Suppressor macrophage treated with lipopolysaccharide for 4 hours (primary cell): ENCODE measurements at regions not wholly inside any gene's neighbourhood (a gene's known extent, or its start where the extent isn't known, plus 50 kb on each side); places are given as distances from the start of the nearest gene placed in this dataset.

ENCODE experiments used
- DNase-seq: peaks from one replicate; pipeline ENCODE4 v3.0.0-alpha.2; 2020

DNA sequence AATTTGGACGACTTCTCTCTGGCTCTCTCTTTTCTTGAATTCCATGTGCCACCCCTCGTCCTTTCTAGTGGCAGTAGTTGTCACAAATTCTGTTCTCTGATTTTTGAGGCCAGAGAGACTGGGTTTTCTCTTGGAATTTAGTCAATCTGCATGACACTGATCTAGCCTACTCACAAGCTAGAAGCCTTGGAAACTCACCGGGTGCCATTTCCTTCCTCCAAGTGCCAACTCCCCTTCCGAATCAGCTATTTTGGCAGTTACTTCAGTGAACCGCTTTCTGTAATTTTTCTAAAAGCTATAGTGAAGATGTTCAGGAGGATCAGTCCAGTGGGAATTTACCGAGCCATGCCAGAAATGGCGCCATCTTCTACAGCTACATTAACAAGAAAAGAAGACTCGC is 228.9 kb downstream of the PMP22 start:
- DNase-seq, result no peak

DNA sequence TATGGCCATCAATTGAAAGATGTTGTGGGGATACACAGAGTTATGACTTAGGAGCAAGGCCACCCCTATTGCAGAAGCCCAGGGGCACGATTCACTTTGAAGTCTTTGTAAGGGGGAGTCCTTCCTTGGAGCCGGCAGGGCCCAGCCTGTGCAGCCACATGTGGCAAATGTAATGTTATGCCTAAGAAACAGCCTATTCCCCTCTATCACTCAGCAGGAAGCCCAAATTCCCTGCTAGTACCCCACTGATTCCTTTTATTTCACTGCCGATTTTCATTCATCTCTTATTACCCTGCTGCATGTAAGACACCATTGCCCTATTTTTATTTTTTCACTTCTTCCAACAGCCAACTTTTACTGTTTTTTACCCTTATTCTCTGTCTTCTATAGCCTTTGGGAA is 233.2 kb downstream of the PMP22 start:
- DNase-seq, result no peak

GRCh38 chr17:15029469-15029868 is 235.7 kb downstream of the PMP22 start:
- no peak for DNase-seq

DNA sequence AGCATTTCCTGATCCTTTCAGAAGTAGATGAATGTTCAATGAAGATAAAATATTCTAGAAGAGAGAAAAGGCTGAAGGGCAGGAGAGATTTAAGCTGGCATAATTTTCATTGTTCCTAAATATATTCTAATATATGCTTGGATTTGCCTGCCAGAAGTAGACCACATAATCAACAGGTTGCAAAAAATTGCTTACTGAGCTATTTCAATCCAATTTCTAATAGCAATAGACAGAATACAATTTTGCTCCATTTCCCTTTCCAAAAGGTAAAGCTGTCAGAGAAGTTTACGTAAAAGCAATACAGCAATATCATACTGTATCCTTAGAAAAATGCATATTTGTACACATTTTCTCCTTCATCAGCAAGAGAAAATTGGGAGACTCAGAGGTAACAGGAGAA is 237.3 kb downstream of the PMP22 start:
- DNase-seq, result no peak

GRCh38 chr17:15026088-15026487 is 239.0 kb downstream of the PMP22 start:
- DNase-seq, result no peak

DNA sequence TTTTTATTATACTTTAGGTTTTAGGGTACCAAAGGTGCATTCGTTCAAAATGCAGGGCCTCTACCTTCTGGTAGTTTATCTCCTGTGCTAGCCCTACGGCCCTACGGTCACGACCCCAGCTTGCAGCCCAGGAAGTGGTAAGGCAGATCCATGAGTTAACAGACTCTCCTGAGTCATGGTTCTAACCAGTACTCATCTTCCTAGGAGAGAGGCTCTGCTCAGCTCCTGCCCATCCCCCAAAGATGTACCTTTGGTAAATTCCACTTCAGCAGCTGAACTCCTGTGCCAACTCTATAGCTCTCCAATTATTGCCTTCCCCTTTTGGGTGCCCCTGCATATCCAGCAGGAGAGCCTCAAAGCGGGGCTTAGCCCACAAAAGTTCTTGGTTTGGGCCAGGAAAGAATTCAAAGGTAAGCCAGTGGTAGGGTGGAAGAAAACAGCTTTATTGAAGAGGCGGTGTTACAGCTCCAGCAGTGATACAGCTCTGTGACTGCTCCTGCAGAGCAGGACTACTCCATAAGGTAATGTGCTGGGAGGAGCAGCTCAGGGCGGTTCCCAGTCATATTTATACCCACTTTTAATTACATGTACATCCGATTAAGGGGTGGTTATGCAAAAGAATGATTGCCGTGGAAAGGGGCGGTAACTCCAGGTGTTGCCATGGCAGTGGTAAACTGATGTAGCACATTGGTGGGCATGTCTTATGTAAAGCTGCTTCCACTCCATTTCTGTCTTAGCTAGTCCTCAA is 241.4 kb downstream of the PMP22 start:
- DNase-seq, result no peak

DNA sequence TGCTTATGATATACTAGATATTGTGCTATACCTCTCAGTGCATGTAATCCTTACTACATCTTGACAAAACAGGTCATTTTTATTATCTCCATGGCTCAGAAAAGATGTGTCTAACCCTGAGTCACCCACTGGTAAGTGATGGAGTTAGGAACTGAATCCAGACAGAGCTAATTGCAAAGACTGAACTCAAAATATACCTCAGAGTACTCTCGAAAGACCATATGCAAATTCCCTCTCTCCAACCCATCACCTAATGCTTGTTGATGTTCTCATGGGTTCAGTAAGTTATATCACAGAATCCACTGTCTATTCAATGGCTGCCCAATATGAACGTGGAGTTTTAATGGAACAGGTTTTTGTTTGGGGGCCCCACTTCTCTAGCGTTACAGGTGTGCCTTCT is 246.0 kb downstream of the PMP22 start:
- no peak for DNase-seq

GRCh38 chr17:15012351-15012980 is 252.7 kb downstream of the PMP22 start:
- DNase-seq, result no peak

DNA sequence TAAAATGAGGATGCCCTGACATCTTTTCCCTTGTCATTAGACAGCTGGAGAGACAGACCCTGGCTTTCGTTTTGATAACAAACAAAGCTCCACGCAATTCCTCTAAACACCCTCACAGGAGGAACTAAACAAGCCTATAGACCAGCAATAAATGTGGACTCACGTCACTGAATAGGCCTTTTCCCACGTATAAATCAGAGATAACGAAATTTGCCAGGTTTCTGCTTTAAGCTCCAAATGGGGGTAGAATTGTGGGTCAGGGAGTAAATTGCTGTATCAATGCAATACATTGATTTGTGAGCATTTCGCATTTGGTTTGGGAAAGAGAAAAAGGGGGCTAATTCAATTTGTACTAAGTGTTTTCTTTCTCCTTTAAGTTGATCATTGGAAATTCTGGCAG is 256.0 kb downstream of the PMP22 start:
- DNase-seq, result no peak

DNA sequence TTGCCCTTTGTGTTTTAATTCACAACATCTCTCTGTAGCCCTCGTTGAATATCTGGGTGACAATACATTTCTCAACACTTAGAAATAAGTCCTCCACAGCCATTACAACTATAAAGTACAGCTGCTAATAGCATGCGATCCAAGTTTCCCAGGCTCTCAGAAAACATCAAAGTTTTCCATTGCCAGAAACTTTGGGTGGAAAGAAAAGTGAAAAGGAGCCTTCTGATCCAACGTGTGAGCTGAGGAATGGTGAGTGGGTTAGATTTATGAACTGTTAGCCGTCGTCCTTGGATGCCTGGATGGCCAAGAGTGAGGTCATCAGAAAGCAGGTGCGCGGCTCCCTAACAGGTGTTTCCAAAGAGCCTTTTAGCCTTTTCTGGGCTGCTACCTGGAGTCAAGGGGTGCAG is 258.0 kb downstream of the PMP22 start:
- DNase-seq, result no peak

DNA sequence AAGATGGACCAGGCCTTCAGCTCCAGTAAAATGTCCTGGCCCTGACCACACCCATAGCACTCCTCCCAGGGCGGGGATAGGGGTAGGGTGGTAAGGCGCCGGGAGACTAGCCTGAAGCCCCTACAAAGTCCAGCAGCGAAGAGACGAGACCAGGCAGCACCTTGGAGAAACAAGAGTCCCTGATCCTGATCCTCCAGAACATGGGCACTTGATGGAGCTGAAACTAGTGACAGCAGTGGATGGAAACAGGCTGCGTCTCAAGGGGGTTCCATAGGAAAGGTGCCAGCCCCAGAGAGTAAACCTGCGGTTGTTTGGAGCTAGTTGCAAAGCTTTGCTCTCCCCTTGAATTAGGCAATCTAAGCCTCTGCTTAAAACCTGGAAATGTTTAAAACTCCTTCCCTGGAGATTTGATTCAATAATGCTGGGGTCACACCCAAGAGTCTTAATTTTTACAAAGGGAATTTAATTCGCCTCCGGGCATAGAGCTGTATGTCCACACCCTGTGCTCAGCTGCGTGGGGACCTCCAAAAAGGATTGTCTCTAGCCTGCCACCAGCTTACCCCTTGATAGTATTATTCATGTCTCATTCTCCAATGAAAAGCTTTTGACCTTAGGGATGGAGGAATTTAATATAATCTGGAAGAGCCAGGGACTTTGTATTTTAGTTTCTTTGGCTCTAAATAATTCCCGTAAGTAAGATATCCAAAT is 258.6 kb downstream of the PMP22 start:
- DNase-seq, result no peak

DNA sequence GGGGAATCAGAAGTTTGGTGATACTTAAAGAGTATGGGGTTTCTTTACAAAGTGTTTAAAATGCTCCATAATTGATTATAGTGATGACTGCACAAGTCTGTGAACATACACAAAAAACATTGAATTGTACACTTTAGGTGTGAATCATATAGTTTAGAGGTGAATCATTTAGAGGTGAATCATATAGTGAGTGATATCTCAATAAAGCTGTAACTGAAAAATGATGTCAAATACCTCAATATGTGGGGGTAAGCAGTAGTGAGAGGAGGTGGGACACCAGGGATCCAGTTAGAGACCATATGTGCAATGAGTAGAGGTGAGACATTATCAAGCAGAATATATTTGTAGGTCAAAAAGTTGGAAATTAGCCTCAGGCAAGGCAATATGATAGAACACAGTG is 264.5 kb downstream of the PMP22 start:
- no peak for DNase-seq

DNA sequence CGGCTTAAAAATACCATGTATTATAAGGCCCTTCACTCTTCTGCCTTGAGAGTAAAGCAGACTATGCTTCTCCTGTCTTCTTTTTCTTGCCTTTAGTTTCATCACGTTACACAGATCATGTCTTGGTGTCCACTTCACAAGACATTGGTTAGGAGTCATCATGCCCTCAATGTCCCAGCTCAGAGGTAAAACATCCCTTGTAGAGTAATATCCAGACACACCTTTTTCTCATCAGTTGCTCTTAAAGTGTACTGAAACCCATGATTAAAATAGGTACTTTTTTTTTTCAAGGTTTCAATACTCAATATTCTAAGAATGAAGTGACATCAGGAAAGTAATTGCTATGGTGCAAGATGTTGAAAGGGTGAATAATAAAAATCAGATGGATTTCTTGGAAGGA is 267.8 kb downstream of the PMP22 start:
- no peak for DNase-seq

DNA sequence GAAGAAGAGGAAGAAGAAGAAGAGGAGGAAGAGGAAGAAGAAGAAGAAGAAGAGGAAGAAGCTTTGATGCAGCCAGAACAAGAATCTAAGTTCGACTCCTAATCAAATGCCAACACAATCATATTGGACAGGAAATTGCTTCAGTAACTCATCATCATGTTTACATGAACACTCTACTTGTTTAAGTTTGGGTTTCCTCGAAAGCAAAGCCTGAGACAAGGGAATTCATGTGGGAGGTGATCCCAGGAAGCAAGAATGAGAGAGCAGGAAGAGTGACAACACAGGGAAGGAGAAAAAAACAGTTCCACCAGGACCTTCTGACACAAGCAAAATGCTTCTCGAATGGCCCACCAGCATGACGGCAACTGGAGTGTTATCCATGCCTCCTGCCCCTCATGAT is 279.0 kb downstream of the PMP22 start:
- no peak for DNase-seq

DNA sequence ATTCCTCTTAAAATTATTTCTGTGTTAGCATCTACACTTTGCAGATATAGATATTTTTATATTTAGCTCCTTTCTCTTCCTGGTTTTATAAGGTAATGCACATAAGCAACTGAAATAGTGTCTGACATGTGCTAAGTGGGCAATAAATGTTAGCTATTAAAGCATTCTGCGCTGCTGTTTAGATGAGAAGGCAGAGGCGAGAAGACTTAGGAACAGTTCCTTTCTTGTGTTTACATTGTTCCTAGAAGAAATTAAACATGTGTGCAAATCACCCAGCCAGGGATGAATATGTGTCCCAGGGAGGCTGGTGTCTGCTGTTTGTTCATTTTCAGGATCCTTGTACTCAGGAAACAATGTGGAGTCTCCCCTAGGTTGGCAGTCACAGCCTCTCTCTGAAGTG is 292.3 kb downstream of the PMP22 start:
- DNase-seq, result no peak

DNA sequence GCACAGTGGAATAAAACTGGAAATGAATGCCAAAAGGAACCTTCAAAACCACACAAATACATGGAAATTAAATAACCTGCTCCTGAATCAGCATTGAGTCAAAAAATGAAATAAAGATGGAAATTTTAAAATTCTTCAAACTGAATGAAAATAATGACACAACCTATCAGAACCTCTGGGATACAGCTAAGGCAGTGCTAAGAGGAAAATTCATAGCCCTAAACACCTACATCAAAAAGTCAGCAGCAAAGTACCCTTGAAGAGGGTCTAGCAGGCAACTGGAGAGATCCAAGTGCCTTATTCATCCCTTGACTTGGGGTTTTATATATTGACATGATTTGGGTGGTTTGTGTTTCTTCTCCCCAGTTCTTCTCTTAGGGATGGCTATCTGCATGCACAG is 294.1 kb downstream of the PMP22 start:
- DNase-seq, result no peak

DNA sequence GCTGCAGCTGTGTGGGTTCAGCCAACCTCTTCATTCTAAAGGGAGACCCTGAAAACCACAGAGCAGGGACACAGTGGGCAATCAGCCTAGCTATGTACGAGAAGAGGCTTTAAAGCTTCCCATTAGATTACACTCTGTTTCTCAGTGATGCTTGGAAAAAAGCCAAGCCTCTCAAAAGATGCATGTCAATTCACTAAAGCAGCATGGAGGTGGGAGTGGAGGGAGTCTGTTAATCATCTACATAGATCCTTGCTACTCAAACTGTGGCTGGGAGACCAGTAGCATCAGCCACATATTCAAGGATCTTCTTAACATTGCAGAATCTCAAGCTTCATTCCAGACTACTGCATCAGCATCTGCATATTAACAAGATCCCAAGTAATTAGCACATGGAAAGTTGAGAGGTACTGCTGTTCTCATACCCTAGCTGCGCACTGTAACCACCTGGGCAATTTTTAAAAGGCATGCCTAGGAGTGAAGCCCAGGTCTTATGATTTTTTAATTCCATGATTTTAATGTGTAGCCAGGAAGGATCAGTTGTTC is 305.9 kb downstream of the PMP22 start:
- no peak for DNase-seq

DNA sequence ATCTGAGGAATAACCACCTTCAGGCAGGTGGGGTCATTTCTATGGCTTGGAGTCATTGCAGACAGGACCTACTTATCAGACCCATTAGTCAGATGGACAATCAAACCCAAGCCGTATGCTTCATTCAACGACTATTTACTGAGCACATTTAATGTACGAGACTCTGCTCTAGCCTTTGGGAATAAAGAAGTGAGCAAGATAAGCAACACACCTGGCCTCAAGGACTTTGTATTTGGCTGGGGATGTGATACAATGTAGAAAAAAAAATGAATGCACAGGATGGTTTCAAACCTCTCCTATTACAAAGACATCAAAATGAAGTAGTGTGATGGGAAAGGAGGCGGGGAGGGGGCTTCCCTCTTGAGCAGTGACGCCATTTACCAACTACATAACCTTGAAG is 311.7 kb downstream of the PMP22 start:
- DNase-seq, result no peak

- DNase-seq, result no peak
Measured at GRCh38 chr17:14950686-14951085, 314.4 kb downstream of the PMP22 start.

GRCh38 chr17:14950216-14950615 is 314.9 kb downstream of the PMP22 start:
- DNase-seq, result no peak

GRCh38 chr17:14947671-14948070 is 317.5 kb downstream of the PMP22 start:
- no peak for DNase-seq

- DNase-seq, result no peak
Measured at GRCh38 chr17:14946481-14946880, 318.6 kb downstream of the PMP22 start.

GRCh38 chr17:14942526-14943190 is 322.5 kb downstream of the PMP22 start:
- DNase-seq, result no peak

DNA sequence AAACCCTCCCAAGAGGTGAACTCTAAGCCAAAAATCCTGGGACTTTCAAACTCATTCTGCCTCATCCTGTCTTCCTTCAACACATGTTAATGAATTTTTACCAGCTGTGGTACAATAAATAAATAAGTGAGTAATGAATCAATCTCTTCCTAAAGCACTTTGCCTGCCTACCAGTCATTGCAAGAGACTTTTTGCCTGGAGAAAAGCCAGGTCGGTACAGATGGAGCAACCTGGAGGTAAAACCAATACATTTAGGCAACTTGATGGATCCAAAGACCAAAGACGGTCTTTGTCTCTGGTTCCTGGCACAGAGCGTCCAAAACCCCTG is 324.2 kb downstream of the PMP22 start:
- no peak for DNase-seq
